ENCODE measurements at regions not wholly inside any gene's neighbourhood (a gene's known extent, or its start where the extent isn't known, plus 50 kb on each side); places are given as distances from the start of the nearest gene placed in this dataset.

GRCh38 chr2:118677546-118677945, 169.9 kb downstream of the EN1 start:
- TF ChIP-seq CTCF (conservative IDR thresholded peaks at IDR 0.05), result no peak
- TF ChIP-seq ZFX (IDR thresholded peaks at IDR 0.05), result no peak
- no peak overlapping the region for H3K27ac ChIP-seq

GRCh38 chr2:118675531-118675930, 171.9 kb downstream of the EN1 start:
- no peak for TF ChIP-seq ZFX (IDR thresholded peaks at IDR 0.05)
- no peak for TF ChIP-seq CTCF (conservative IDR thresholded peaks at IDR 0.05)
- no peak overlapping the region for H3K27ac ChIP-seq

GRCh38 chr2:118672571-118673158, 174.8 kb downstream of the EN1 start:
- no peak for TF ChIP-seq ZFX (IDR thresholded peaks at IDR 0.05)
- no peak for TF ChIP-seq CTCF (conservative IDR thresholded peaks at IDR 0.05)
- no peak overlapping the region for H3K27ac ChIP-seq

GRCh38 chr2:118671701-118672454, 175.6 kb downstream of the EN1 start:
- no peak overlapping the region for H3K27ac ChIP-seq
- TF ChIP-seq ZFX (IDR thresholded peaks at IDR 0.05), result no peak
- no peak for TF ChIP-seq CTCF (conservative IDR thresholded peaks at IDR 0.05)

GRCh38 chr2:118670838-118671237, 176.6 kb downstream of the EN1 start:
- TF ChIP-seq ZFX (IDR thresholded peaks at IDR 0.05) (no peak), CTCF (conservative IDR thresholded peaks at IDR 0.05) (no peak)
- H3K27ac ChIP-seq, result no peak overlapping the region

GRCh38 chr2:118670276-118670675, 177.2 kb downstream of the EN1 start:
- TF ChIP-seq CTCF (conservative IDR thresholded peaks at IDR 0.05) (no peak), ZFX (IDR thresholded peaks at IDR 0.05) (no peak)
- H3K27ac ChIP-seq, result no peak overlapping the region

GRCh38 chr2:118669654-118670053, 177.8 kb downstream of the EN1 start:
- TF ChIP-seq CTCF (conservative IDR thresholded peaks at IDR 0.05) (no peak), ZFX (IDR thresholded peaks at IDR 0.05) (no peak)
- H3K27ac ChIP-seq, result no peak overlapping the region
